Activated naive CD4-positive, alpha-beta T cell treated with anti-CD3 and anti-CD28 coated beads for 36 hours (primary cell): ENCODE measurements at regions not wholly inside any gene's neighbourhood (a gene's known extent, or its start where the extent isn't known, plus 50 kb on each side); places are given as distances from the start of the nearest gene placed in this dataset.
A peak's percentile ranks its signal among the peaks of the same experiment; 100 is the strongest.

Source experiments
- CTCF ChIA-PET: fragments of 350-600 bp; sonication (Branson Sonifier 250); formaldehyde crosslinking; loops from one replicate; lab custom pipeline; 2021; ENCODE audit warnings: antibody characterized with exemption; lab: Charles Lee
- DNase-seq: peaks from one replicate; pipeline ENCODE4 v3.0.0-alpha.2; 2020
- H3K27ac Mint-ChIP-seq: one replicate; pipeline ENCODE4 v1.8.0; 2021; ENCODE audit warnings: mild to moderate bottlenecking, mixed read lengths
- H3K27me3 Mint-ChIP-seq: one replicate; pipeline ENCODE4 v1.8.0; 2021; ENCODE audit warnings: low read depth, mixed read lengths
- H3K36me3 Mint-ChIP-seq: one replicate; pipeline ENCODE4 v1.8.0; 2021; ENCODE audit warnings: low read depth, mixed read lengths
- H3K4me1 Mint-ChIP-seq: one replicate; pipeline ENCODE4 v1.8.0; 2021; ENCODE audit warnings: low read depth, mixed read lengths
- H3K4me3 Mint-ChIP-seq: one replicate; pipeline ENCODE4 v1.8.0; 2021; ENCODE audit warnings: mild to moderate bottlenecking, moderate library complexity, mixed read lengths
- H3K9me3 Mint-ChIP-seq: one replicate; pipeline ENCODE4 v1.8.0; 2021; ENCODE audit warnings: mixed read lengths
- intact Hi-C: fragments of 100-400 bp; cut with micrococcal nuclease; formaldehyde crosslinking; loops from one replicate; pipeline ENCODE4 v1.15.1; 2023

DNA sequence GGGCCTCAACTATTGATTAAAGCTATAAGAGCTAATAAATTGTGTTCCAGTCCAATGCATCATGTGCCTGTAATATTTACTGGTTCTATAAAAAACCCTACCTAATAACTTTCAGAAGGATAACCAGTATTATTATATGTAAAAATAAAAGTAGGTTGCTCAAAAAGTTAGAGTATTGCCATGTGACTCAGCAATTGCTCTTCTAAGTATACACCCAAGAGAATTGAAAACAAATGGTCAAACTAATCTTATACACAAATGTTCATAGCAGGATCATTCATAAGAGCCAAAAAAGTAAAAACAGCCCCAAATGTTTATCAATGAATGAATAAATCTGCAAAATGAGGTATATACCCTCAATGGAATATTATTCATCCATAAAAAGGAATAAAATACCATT, 89.5 kb upstream of the TES start:
- no peaks in the 10 kb centered on the region for H3K4me1 Mint-ChIP-seq
- no peaks in the 10 kb centered on the region for H3K36me3 Mint-ChIP-seq
- intact Hi-C loops = loop anchor here (5.0 kb wide), 2 partner anchors 269 to 1254 kb away; no protein-coding TSS in a partner anchor
- peaks cover 22% of the 10 kb centered on the region for H3K27me3 Mint-ChIP-seq
- CTCF ChIA-PET = no interaction called here
- H3K27ac Mint-ChIP-seq = no peak overlapping the region
- no peaks in the 10 kb centered on the region for H3K9me3 Mint-ChIP-seq
- DNase-seq = no peak
- H3K4me3 Mint-ChIP-seq = no peak overlapping the region

DNA sequence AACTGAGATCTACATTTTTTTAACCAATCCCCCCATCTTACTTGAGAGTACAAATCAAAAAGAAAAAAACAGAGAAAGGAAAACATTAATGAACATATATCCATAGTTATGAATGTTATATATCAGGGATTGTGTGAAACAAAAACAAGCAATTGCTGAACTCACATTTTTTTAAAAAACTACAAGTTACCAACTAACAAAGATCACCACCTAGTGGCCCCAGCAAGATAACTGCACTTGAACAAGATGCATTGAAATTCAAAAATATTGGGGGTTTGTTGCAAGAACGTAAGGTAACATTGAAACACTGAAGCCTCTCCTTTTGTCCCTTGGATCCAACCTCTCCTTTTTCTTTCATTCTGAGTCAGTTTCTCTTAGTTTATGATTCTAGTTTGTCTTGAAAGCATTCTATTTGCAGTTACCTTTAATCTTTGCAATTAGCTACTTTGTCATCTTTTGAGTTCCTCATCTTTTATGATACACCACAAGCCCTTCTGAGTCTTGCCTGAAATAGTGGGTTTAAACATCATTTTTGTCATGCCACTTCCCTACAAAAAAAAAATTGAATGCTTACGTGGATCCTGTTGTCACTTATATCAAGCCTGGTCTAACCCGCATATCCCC, 87.3 kb upstream of the TES start:
- Mint-ChIP-seq H3K27ac (no peak overlapping the region), H3K9me3 (peaks cover 2% of the 10 kb centered on the region), H3K4me3 (no peak overlapping the region), H3K27me3 (peaks cover 14% of the 10 kb centered on the region), H3K36me3 (no peaks in the 10 kb centered on the region), H3K4me1 (no peaks in the 10 kb centered on the region)
- CTCF ChIA-PET = interaction anchor here (1.0 kb wide), 1 partner anchor 102 kb away, joined by 3 read pairs; no protein-coding TSS in a partner anchor
- intact Hi-C loops = loop anchor here (5.0 kb wide), 2 partner anchors 271 to 1256 kb away; no protein-coding TSS in a partner anchor
- peak; percentile 6 for DNase-seq

DNA sequence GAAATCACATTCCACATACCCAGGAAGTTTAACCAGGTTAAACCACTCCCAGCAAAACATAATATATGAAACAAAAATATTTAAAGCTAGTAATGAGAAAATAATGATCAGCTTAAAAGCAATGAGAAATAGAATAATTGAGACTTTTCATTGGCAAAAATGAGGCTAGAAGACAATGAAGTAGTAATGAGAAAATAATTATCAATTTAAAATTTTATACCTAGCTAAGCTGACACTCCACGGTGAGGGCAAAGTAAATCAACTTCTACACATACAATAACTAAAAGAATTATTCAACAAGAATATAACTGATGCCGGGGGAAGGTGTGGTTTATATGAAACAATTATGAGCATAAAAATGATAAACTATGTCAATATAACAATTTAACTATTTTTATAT, 82.2 kb upstream of the TES start:
- no peak for DNase-seq
- Mint-ChIP-seq H3K4me1 (no peaks in the 10 kb centered on the region), H3K9me3 (peaks cover 5% of the 10 kb centered on the region), H3K27me3 (peaks cover 5% of the 10 kb centered on the region), H3K36me3 (no peaks in the 10 kb centered on the region), H3K4me3 (no peak overlapping the region), H3K27ac (no peak overlapping the region)
- intact Hi-C loops = no loop called here
- CTCF ChIA-PET = no interaction called here

DNA sequence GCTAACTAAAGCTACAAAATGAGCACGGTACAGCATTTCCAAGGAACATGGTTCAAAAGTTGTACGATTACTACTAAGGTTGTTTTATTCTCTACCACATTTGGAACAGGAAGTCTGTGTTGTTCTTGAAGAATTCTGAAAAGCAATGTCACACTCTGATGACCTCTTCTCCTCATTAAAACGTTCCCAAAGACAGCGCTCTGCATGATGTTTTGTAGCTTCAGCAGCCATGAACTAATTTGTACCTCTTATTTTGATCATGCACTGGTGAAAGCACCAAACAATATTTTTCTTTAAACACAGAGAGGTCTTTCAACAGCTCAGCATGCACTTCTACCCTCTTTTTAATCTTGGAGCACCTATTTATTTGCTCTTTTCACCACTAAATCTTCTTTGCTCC, 75.0 kb upstream of the TES start:
- CTCF ChIA-PET = no interaction called here
- no peaks in the 10 kb centered on the region for H3K36me3 Mint-ChIP-seq
- peaks cover 2% of the 10 kb centered on the region for H3K27me3 Mint-ChIP-seq
- no peak overlapping the region for H3K4me3 Mint-ChIP-seq
- H3K4me1 Mint-ChIP-seq = no peaks in the 10 kb centered on the region
- H3K9me3 Mint-ChIP-seq = no peaks in the 10 kb centered on the region
- intact Hi-C loops = no loop called here
- DNase-seq = no peak
- no peak overlapping the region for H3K27ac Mint-ChIP-seq

DNA sequence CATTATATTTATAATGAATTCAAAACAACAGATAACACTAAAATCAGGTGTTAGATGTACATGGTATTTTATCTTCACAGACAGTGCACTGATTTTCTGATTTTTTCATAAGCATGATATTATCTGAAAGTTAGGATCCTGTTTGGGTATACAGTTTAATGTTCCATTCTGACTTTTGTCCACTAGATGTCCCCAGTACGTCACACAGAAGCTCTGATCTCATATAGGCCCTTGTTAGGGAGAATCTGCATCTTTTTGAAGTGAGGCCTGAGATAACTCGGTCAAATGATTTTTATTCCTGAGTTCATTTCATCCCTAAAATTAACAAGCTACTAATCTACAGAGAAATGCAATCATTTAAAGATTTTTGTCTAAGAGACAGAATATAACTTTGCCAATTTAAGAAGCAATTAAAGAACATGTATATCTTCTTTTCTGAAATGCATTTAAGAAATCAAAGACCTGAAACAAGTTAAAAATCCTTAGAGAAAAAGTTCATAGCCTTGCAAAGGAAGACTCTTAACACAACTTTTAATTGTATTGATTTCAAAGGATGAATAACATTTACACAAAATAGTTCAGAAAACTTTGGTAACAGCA, 72.0 kb upstream of the TES start:
- DNase-seq = peak; percentile 34
- Mint-ChIP-seq H3K27me3 (peaks cover 2% of the 10 kb centered on the region), H3K4me1 (peaks cover 9% of the 10 kb centered on the region), H3K36me3 (no peaks in the 10 kb centered on the region), H3K4me3 (no peak overlapping the region), H3K27ac (no peak overlapping the region), H3K9me3 (no peaks in the 10 kb centered on the region)
- CTCF ChIA-PET = interaction anchor here (0.6 to 1.7 kb wide), 12 partner anchors 26 to 459 kb away, joined by 3 to 9 read pairs (median 3); no protein-coding TSS in a partner anchor
- intact Hi-C loops = loop anchor here (1.0 to 2.0 kb wide), 6 partner anchors 29 to 671 kb away; no protein-coding TSS in a partner anchor

DNA sequence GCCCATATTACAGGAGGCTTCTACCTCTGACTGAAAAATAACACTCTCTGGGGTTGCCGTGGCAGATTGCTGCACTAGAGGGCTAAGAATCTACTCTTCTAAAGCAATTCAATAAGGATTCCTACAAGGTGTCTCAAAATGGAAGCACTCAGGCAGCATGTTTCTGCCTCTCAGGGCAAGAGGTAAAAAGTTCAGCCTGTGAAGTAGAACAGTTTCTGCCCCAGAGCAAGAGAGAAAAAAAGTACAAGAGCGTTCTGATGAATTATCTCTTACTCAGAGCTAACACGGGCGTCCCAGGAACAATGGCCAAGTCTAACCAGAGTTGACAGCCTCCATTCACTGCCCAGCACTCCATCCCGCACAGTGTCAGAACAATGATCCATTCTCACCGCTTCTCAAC, 71.3 kb upstream of the TES start:
- no peak for DNase-seq
- Mint-ChIP-seq H3K9me3 (no peaks in the 10 kb centered on the region), H3K36me3 (no peaks in the 10 kb centered on the region), H3K27me3 (peaks cover 2% of the 10 kb centered on the region), H3K4me3 (no peak overlapping the region), H3K27ac (no peak overlapping the region), H3K4me1 (peaks cover 9% of the 10 kb centered on the region)
- CTCF ChIA-PET = interaction anchor here (0.6 to 1.7 kb wide), 12 partner anchors 15 to 460 kb away, joined by 3 to 9 read pairs (median 3); no protein-coding TSS in a partner anchor
- intact Hi-C loops = loop anchor here (2.0 kb wide), 1 partner anchor 388 kb away; no protein-coding TSS in a partner anchor

DNA sequence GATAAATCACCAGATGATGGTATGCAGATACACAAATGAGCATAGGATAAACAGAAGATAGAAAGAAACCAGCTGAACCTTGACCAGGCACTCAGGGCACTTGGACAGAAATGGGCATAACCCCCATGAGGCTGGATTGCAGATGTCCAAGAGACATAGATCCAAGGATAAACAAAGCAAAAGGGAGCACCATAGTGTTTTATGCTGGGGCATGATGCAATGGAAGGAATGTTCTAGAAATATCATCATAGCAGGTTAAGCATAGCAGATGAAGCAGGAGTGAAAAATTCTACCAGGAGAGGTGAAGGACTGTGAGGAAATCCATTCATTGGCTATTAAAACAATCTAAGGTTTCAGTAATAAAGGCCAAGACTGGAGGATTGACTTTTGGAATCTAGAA, 70.5 kb upstream of the TES start:
- H3K27me3 Mint-ChIP-seq = peaks cover 2% of the 10 kb centered on the region
- H3K27ac Mint-ChIP-seq = no peak overlapping the region
- no peak overlapping the region for H3K4me3 Mint-ChIP-seq
- peaks cover 9% of the 10 kb centered on the region for H3K4me1 Mint-ChIP-seq
- CTCF ChIA-PET = interaction anchor here (0.6 to 1.6 kb wide), 2 partner anchors 14 to 387 kb away, joined by 3 to 5 read pairs; no protein-coding TSS in a partner anchor
- DNase-seq = no peak
- intact Hi-C loops = loop anchor here (2.0 kb wide), 1 partner anchor 387 kb away; no protein-coding TSS in a partner anchor
- H3K9me3 Mint-ChIP-seq = no peaks in the 10 kb centered on the region
- H3K36me3 Mint-ChIP-seq = no peaks in the 10 kb centered on the region

DNA sequence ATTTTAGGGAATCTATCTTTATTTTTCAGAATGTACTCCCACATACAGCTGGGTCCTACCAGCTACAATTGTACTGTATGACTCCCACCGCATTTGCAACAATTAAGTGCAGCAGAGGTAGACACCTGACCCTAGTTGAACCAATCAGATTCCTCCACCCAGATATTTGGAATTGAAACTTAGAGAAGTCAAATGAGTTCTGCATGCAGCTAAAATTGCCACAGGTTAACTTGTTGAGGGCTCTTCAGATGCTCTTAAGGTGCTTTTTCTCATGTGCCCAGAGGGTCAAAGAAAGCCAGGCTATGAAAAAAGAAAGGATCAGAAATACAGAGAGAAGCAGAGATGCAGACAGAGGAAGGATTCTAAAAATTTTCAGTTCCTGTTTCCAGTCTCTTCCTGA, 68.0 kb upstream of the TES start:
- H3K9me3 Mint-ChIP-seq = no peaks in the 10 kb centered on the region
- CTCF ChIA-PET = interaction anchor here (0.7 to 1.3 kb wide), 2 partner anchors 16 to 449 kb away, joined by 3 to 5 read pairs; no protein-coding TSS in a partner anchor
- no peaks in the 10 kb centered on the region for H3K36me3 Mint-ChIP-seq
- H3K27me3 Mint-ChIP-seq = no peaks in the 10 kb centered on the region
- peaks cover 24% of the 10 kb centered on the region for H3K4me1 Mint-ChIP-seq
- H3K4me3 Mint-ChIP-seq = no peak overlapping the region
- DNase-seq = no peak
- intact Hi-C loops = no loop called here
- H3K27ac Mint-ChIP-seq = no peak overlapping the region

DNA sequence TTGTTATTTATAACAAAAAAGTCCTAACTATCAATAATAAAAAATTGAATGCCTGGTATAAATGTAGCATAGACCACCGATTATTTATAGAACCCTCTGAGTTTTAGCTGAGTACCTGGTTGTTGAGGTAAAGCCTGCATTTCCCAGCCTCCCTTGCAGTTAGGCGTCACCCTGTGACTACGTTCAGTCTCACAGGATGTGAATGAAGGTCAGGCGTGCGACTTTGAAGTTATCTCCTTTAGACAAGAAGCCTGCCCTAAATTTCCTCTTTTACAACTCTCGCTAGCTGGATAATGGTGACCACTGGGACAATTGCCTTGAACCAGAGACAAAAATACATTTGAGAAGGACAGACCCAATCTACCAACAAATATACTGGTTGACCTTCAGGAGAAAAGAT, 67.5 kb upstream of the TES start:
- H3K4me1 Mint-ChIP-seq = peaks cover 24% of the 10 kb centered on the region
- peak; percentile 39 for DNase-seq
- intact Hi-C loops = no loop called here
- no peak overlapping the region for H3K4me3 Mint-ChIP-seq
- no peaks in the 10 kb centered on the region for H3K9me3 Mint-ChIP-seq
- H3K27ac Mint-ChIP-seq = no peak overlapping the region
- H3K27me3 Mint-ChIP-seq = no peaks in the 10 kb centered on the region
- CTCF ChIA-PET = interaction anchor here (1.3 kb wide), 1 partner anchor 448 kb away, joined by 5 read pairs; no protein-coding TSS in a partner anchor
- H3K36me3 Mint-ChIP-seq = no peaks in the 10 kb centered on the region

DNA sequence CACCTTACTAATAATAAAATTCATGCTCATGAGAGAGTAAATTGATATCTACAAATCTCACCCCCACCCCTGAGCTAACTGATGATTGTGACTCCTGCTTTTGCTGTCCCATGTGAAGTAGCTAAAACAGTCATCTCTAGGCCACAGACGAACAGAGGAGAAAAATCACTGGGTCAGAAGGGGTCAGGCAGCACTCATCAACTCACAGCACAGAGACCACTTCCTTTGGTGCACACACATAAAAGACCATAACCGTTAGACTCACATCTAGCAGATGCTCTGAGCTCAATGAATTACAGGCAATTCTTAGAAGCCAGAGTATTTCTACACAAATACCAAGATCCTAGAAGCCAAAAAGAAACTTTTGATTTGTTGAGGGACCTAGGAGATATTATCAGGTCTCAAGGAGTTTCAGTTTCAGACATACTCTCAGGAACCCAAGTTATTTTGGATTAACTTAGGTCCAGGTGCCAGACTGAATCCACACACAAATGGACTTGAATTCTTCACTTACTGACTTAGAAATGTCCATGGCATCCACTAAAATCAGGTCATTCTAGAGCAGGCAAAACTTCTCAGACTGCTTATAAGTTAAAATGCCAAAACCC, 65.0 kb upstream of the TES start:
- Mint-ChIP-seq H3K9me3 (no peaks in the 10 kb centered on the region), H3K27me3 (no peaks in the 10 kb centered on the region), H3K4me3 (no peak overlapping the region), H3K27ac (no peak overlapping the region), H3K4me1 (peaks cover 24% of the 10 kb centered on the region), H3K36me3 (no peaks in the 10 kb centered on the region)
- intact Hi-C loops = no loop called here
- CTCF ChIA-PET = interaction anchor here (1.1 kb wide), 1 partner anchor 22 kb away, joined by 3 read pairs; no protein-coding TSS in a partner anchor
- DNase-seq = peak; percentile 8

DNA sequence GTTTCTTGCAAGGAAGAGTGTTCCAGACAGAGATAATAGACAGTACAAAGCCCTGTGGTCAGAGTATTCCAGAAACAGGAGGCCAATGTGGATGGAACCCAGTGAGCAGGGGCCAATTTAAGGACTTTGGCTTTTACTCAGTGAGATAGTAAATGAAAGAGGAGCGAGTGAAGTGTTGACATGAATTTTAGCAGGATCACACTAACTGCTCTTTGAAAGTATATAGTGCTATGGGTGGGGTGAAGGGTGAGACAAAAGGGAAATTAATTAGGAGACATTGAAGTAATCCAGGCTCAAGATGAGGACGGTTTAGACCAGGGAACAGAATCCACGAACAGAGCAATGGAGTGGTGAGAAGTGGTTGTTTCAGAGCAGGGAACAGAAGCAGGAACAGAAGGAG, 62.2 kb upstream of the TES start:
- Mint-ChIP-seq H3K4me1 (peaks cover 17% of the 10 kb centered on the region), H3K27ac (no peak overlapping the region), H3K4me3 (no peak overlapping the region), H3K9me3 (no peaks in the 10 kb centered on the region), H3K27me3 (no peaks in the 10 kb centered on the region), H3K36me3 (no peaks in the 10 kb centered on the region)
- intact Hi-C loops = no loop called here
- no peak for DNase-seq
- CTCF ChIA-PET = no interaction called here

DNA sequence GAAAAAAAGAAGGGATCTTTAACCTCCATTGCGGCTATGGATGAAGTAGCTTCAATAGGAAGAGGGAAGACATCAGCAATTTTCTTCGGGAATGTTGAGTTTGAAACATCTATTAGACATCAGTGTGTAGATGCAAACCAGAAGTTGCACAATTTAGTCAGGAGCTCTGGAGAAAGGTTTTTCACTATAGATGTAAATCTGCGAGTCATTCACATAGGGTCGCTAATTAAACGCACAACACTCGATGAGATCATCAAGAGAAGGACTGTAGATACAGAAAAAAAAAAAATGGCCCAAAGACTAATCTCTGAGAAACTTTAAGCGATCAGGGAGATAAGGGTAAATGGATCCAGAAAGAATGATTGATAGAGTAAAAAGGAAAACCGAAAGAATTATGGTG, 61.7 kb upstream of the TES start:
- Mint-ChIP-seq H3K9me3 (no peaks in the 10 kb centered on the region), H3K27ac (no peak overlapping the region), H3K27me3 (no peaks in the 10 kb centered on the region), H3K4me1 (peaks cover 17% of the 10 kb centered on the region), H3K36me3 (no peaks in the 10 kb centered on the region), H3K4me3 (no peak overlapping the region)
- DNase-seq = no peak
- intact Hi-C loops = no loop called here
- CTCF ChIA-PET = no interaction called here
